Uterus (tissue), 3 donors: ENCODE measurements at regions not wholly inside any gene's neighbourhood (a gene's known extent, or its start where the extent isn't known, plus 50 kb on each side); places are given as distances from the start of the nearest gene placed in this dataset. TPM values are rescaled to one million over a fixed set of nuclear protein-coding genes. Genes with fewer than 3 reads are reported as not detected.

ENCODE experiments used
- DNase-seq, 2 donors: peaks; one replicate each; pipeline ENCODE4 v3.0.0-alpha.2; 2019 to 2020
- H3K27ac ChIP-seq, 2 donors: fragments of 200-600 bp; sonication (generic); 1 replicate in 1 of 2; 2 replicates in 1 of 2; pipeline ENCODE4 v1.5.1; 2016 to 2018
- H3K27me3 ChIP-seq, 2 donors: fragments of 200-600 bp; sonication (generic); one replicate each; pipeline ENCODE4 v1.5.1; 2018 to 2019; ENCODE audit warnings: control low read depth in 1 of 2
- H3K36me3 ChIP-seq, 2 donors: fragments of 200-600 bp; sonication (generic); one replicate each; pipeline ENCODE4 v1.5.1; 2019; ENCODE audit warnings: control low read depth in 1 of 2
- H3K4me1 ChIP-seq, 2 donors: fragments of 200-600 bp; sonication (generic); one replicate each; pipeline ENCODE4 v1.5.1; 2018 to 2019; ENCODE audit warnings: control low read depth in 1 of 2
- H3K4me3 ChIP-seq, 2 donors: fragments of 200-600 bp; sonication (generic); 1 replicate in 1 of 2; 2 replicates in 1 of 2; pipeline ENCODE4 v1.5.1; 2018 to 2019; ENCODE audit warnings: mild to moderate bottlenecking in 1 of 2
- H3K9me3 ChIP-seq, 2 donors: fragments of 200-600 bp; sonication (generic); one replicate each; pipeline ENCODE4 v1.5.1; 2019; ENCODE audit warnings: control low read depth in 1 of 2
- CTCF ChIP-seq, 4 experiments: fragments of 200-600 bp in 2 of 4; fragments of 450-650 bp in 2 of 4; sonication (generic) in 2 of 4; IDR thresholded peaks; one replicate each; pipeline ENCODE4 v1.5.1; 2016 to 2019; ENCODE audit warnings: antibody characterized with exemption in 4 of 4, mild to moderate bottlenecking in 2 of 4, moderate library complexity in 1 of 4
- POLR2A ChIP-seq, 2 donors: fragments of 450-650 bp; IDR thresholded peaks; one replicate each; pipeline ENCODE4 v1.6.1; 2016; ENCODE audit warnings: antibody characterized with exemption in 2 of 2, mild to moderate bottlenecking in 1 of 2, moderate library complexity in 1 of 2
- intact Hi-C: fragments of 100-400 bp; cut with DNase I; formaldehyde crosslinking; loops from one replicate; pipeline ENCODE4 v1.15.1; 2023; ENCODE audit warnings: low total_unique reads
- small RNA-seq: library from RNA; depleted of rRNA; stranded (forward); fragments of <200 nt; gene quantifications from one replicate; pipeline ENCODE3, GENCODE V24; 2016
- donor health status: DM: yes; HTN: yes; CAD: no.

- Histone ChIP-seq H3K4me3 (no peak overlapping the region), H3K36me3 (no peaks in the 10 kb centered on the region), H3K27ac (no peak overlapping the region), H3K27me3 (no peaks in the 10 kb centered on the region), H3K4me1 (no peaks in the 10 kb centered on the region), H3K9me3 (no peaks in the 10 kb centered on the region)
- TF ChIP-seq CTCF (IDR thresholded peaks at IDR 0.05) (no peak), POLR2A (IDR thresholded peaks at IDR 0.05) (no peak)
- no peak for DNase-seq
- intact Hi-C loops = no loop called here
Measured at GRCh38 chr17:31588512-31588911, 197.0 kb downstream of the RAB11FIP4 start.

- TF ChIP-seq CTCF (IDR thresholded peaks at IDR 0.05) = no peak
- TF ChIP-seq POLR2A (IDR thresholded peaks at IDR 0.05) = no peak
- no peak for DNase-seq
- intact Hi-C loops = no loop called here
- H3K4me3 ChIP-seq = no peak overlapping the region
- no peaks in the 10 kb centered on the region for H3K9me3 ChIP-seq
- H3K27ac ChIP-seq = no peak overlapping the region
- no peaks in the 10 kb centered on the region for H3K4me1 ChIP-seq
- no peaks in the 10 kb centered on the region for H3K27me3 ChIP-seq
- H3K36me3 ChIP-seq = no peaks in the 10 kb centered on the region
Measured at GRCh38 chr17:31588034-31588433, 196.6 kb downstream of the RAB11FIP4 start.

Small RNA genes lying in the stretch of these regions (small RNA-seq; reads per million reads assigned to genes)
- gene AC007923.3 (not detected), gene RNU6-1134P (not detected)
